GM18499 (cell line): ENCODE measurements at regions not wholly inside any gene's neighbourhood (a gene's known extent, or its start where the extent isn't known, plus 50 kb on each side); places are given as distances from the start of the nearest gene placed in this dataset.
"Not testable (repeated sequence)": the region's sequence is repeated elsewhere in the genome, so short reads cannot be mapped to it uniquely, and the experiment has no call there.

ENCODE experiments used
- ATAC-seq: cut with Tn5 transposase; IDR thresholded peaks from one replicate; pipeline ENCODE4 v1.9.1; 2021; ENCODE audit warnings: moderate number of reproducible peaks; ENCODE audit not compliant: insufficient read depth, unreplicated experiment

DNA sequence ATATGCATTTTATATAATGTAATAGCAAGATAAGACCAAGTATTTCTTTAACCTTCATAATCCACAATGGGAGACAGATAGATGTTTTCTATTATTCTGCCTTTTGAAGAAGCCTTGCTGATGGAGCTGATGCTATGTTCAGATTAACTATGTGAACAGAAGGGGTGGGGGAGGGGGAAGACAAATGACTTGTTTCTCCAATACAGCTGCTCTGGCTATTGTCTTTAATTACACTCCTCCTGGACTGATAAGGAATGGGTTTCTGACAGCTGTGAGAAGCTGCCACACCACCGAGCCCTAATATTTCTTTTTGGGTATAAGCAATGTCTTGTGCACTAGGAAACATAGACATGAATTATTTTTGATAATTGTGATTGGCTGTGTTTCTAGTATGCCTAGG, 62.0 kb downstream of the CAVIN4 start:
- no peak for ATAC-seq

- ATAC-seq = no peak
Observed at GRCh38 chr9:100640447-100641050, 62.7 kb downstream of the CAVIN4 start.

GRCh38 chr9:100641166-100641565, 63.3 kb downstream of the CAVIN4 start:
- ATAC-seq = no peak

- no peak for ATAC-seq
Observed at GRCh38 chr9:100652850-100653249, 75.0 kb downstream of the CAVIN4 start.

DNA sequence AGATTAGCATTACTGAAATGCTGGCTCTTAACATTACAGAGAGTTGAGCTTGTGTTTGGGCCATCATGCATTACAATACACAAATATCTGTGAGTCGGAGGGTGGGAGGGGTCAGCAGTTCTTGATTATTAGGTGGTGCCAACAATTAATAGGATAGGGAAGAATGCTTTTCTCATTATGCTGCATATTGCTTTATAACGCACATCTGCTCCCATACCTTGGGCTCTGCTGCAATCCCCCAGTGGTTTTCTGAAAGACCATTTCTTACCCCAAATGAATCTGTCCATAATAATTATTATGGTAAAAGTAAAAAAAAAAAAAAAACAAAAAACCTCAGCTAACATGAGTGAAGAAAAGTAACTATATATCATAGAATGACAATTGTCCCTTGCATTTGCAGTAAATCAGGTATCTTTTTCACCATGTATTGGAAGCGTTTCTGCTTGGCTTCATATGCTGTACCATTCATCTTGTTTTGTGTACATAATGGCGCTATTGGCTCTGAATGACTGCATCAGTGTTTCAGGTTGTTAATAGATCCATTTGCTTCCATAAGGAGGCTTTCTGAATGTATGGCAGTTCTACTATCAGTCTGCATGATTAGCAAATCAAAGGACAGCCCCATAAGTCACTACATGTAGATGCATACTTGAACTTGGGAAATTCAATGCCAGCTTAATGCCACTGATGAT, 75.9 kb downstream of the CAVIN4 start:
- ATAC-seq = no peak

DNA sequence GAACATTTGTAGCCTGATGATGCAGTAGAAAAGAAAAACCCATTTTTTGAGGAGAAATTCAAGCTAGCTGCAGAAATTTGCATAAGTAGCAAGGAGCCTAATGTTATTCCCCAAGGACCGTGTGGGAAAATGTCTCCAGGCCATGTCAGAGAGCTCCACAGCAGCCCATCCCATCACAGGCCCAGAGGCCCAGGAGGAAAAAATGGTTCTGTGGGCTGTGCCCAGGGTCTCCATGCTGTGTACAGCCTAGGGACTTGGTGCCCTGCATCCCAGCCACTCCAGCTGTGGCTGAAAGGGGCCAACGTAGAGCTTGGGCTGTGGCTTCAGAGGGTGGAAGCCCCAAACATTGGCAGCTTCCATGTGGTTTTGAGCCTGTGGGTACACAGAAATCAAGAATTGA, 79.0 kb downstream of the CAVIN4 start:
- not testable (repeated sequence) for ATAC-seq

DNA sequence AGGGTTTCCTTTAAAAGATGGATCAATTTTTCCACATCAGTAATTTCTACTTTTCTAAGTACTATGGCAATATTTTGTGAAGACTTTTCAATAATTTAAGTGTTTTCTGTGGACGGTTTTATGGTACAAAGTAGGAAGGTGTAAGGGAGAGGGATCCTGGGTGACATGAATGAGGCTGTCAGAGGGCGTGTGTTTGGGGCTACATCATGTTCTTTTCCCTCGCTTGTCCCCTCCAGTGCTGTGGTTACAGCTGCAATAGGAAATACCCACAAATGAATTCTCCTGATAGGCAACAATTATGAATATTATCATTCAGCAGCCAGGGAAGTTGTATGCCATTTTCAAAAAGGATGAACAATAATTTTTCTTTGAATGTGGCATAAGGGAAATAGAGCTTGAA, 83.8 kb downstream of the CAVIN4 start:
- no peak for ATAC-seq

DNA sequence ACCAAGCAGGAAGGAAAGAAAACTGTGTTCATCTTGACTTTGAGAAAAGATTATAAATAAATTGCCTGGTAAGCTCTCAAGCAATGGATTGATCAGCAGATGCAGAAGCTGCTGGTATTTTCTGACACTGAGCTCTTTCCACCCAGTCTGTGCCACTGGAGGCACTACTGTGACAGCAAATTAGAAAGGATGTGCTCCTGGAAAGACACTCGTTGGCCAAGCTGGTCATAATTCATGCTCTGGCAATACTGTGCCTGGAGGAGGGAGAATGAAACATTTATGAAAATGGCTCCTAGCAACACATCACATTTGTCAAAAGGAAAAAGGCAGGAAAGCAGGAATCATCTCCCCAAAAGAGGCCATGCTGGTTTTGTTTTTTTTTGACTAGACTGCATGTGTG, 84.2 kb downstream of the CAVIN4 start:
- no peak for ATAC-seq

GRCh38 chr9:100667448-100667847, 89.6 kb downstream of the CAVIN4 start:
- no peak for ATAC-seq

- no peak for ATAC-seq
Observed at GRCh38 chr9:100668024-100668423, 90.1 kb downstream of the CAVIN4 start.

DNA sequence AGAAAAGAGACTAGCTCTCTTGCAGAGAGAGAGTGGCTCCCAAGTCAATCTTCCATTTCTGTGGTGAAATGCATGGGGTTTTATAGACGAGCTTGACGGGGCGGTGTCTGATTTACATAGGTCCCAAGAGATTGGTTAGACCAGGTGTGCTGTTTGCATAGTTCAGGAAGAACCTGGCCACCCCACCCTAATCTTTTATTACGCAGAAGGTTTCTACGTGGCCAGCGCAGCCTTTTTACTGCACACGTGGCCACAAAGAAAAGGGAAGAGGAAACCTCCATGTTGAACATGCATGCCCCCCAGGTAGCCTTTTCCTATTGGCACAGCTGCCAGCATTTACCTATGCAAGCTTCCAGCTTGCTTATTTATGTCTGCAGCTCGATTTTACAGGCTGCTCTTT, 92.1 kb downstream of the CAVIN4 start:
- ATAC-seq = no peak

DNA sequence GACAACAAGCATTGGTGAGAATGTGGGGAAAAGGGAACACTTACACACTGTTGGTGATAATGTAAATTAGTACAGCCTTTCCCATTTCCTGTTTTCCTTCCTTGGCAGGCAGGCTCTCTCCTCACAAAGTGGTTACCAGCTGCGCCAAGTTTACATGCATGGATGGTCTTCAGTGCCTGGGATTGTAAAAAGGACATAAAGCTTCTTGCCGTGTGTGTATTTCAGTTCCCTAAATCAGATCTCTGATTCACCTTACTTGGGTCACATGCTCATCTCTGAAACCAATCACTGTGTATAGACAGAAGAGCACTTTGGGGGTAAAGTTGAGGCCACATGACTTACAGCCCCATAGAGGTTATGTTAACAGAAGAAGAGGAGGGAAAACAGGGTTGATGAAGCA, 92.8 kb downstream of the CAVIN4 start:
- ATAC-seq = peak; percentile 89

DNA sequence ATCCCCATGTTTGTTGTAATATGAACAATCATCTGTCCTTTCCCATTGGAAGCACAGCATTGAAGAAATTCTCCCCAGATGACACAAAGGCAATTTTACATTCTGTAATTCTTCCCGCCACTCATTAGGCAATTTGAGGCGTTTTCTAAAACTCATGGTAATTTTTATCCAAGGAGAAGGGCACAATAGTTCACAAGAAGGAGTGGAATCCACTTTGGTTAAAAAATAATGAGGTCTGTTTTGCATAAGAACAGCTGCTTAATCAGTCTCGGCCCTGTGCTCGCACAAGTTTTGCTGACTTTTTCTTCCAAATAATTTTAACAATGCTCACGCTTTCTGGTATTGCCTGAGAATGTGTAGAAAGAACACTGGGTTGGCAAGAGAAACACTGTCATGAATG, 94.0 kb downstream of the CAVIN4 start:
- ATAC-seq = no peak

DNA sequence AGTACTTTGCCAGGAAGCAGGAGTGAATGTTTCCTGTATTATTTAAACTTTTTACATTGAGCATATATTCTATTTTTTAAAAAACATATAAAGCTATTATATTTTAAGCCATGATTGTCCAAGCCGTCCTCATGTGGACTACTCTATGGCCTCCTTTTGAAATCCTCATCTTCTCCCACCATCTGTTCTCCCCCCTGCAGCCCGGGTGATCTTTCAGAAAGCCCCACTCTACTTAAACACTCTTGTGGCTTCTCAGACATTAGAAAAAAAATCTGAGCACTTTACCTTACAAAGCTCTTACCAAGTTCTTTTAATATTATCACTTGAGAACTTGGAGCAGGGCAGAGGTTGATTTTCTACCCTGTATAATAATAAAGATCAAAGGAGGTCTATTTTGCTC, 95.4 kb downstream of the CAVIN4 start:
- no peak for ATAC-seq

GRCh38 chr9:100674419-100675122, 96.7 kb downstream of the CAVIN4 start:
- no peak for ATAC-seq

DNA sequence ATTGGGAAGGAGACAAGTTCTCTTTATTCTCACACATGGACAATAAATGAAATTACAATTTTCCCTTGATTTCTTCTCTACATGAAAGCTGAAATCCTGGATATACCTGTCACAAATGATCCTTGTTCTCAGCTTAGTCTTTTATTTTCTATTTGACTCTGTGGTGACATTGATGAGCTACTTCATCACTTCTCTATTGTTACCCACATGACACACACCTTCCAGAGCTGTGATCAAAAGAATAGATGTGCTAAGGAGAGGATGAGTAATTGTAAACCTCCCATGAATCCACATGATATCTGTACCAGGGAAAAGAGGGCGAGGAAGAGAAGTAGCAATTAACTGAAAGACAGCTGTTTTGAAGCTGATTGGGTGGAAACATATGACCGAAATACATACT, 102.0 kb downstream of the CAVIN4 start:
- no peak for ATAC-seq

- no peak for ATAC-seq
Observed at GRCh38 chr9:100686420-100686819, 108.5 kb downstream of the CAVIN4 start.

GRCh38 chr9:100689635-100690034, 111.8 kb downstream of the CAVIN4 start:
- ATAC-seq = peak; percentile 97

- ATAC-seq = no peak
Observed at GRCh38 chr9:100690438-100690837, 112.6 kb downstream of the CAVIN4 start.

DNA sequence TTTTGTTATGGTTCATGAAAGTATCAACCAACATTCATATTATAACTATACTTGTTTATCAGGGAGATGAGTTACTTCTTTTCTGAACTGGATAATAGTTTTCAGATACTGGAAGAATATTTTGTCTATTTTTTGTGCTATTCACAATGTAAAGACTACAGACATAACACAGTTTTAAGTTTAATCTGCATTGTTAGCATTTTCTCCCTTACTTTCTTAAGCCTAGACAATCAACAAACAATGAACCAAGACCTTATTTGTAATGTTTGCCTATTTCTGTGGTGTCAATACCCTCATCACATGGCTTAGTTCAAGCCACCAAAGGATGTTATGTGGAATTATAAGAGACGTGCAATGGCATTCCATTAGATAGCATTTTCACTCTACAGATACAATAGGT, 119.5 kb downstream of the CAVIN4 start:
- ATAC-seq = no peak

DNA sequence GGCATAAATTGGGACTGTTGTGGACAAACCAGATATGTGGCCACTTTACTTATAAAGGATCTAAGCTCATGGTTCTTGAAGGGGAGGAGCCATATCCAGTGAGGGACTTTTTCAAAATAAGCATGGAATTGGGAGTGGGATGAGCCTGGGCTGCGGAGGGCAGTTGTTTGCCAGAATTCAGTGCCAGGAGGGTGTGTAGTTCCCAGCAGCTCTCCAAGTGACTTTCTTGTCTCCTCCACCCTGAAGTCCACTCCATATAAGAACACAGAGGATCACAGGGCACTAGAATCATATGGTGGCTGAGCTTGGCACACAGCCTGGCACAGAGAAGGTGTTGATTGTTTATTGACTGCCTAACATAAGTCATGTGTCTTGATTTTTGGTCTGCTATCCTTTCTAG, 121.1 kb downstream of the CAVIN4 start:
- ATAC-seq = no peak

DNA sequence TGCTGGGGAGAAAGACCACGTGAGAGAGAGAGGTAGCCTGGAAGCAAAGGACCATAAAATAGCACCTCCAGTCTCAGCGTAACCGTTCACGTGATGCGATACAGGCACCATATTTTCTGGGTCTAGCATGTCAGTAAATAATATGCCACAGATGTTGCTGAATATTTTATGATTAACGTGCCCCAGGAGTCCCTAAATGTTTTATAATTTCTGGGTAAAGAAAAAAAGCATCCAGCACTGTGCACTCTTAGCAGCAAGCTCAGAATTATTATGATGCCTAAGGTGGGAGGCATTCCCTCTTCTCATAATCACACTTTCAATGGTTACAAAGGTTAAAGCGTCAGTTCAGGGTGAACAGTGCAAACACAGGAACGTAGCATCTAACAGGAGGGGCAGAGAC, 121.8 kb downstream of the CAVIN4 start:
- no peak for ATAC-seq
